Kidney (tissue), 13 donors: ENCODE measurements at regions not wholly inside any gene's neighbourhood (a gene's known extent, or its start where the extent isn't known, plus 50 kb on each side); places are given as distances from the start of the nearest gene placed in this dataset.

Experiments used
- DNase-seq, 5 donors: peaks; one replicate each; pipeline ENCODE4 v3.0.0-alpha.2; 2013 to 2020
- FAIRE-seq: peaks from 2 replicates; lab custom pipeline; 2012; peaks lifted over from hg19 to GRCh38; lab: Jason Lieb, UNC
- H3K27ac ChIP-seq, 2 donors: one replicate each; pipeline ENCODE4 v1.7.0; 2013; ENCODE audit warnings: low read depth in 2 of 2, low read length in 2 of 2, inconsistent platforms in 1 of 2
- H3K27me3 ChIP-seq: one replicate; pipeline ENCODE4 v1.7.1; 2013; ENCODE audit warnings: low read length, inconsistent platforms; ENCODE audit not compliant: control insufficient read depth, insufficient read depth
- H3K36me3 ChIP-seq, 3 donors: one replicate each; pipeline versions ENCODE4 v1.7.0 to v1.7.1; 2013; ENCODE audit warnings: low read length in 3 of 3, control low read depth in 1 of 3, inconsistent platforms in 1 of 3; ENCODE audit not compliant: insufficient read depth in 3 of 3, control insufficient read depth in 2 of 3
- H3K4me1 ChIP-seq, 3 donors: one replicate each; pipeline versions ENCODE4 v1.7.0 to v1.7.1; 2013; ENCODE audit warnings: low read length in 3 of 3, inconsistent platforms in 1 of 3, low read depth in 1 of 3; ENCODE audit not compliant: control insufficient read depth in 2 of 3, insufficient read depth in 2 of 3
- H3K4me3 ChIP-seq, 3 donors: one replicate each; pipeline versions ENCODE4 v1.7.0 to v1.8.1; 2013; ENCODE audit warnings: low read length in 3 of 3, control low read depth in 1 of 3, inconsistent platforms in 1 of 3
- H3K9ac ChIP-seq, 3 donors: one replicate each; pipeline versions ENCODE4 v1.7.0 to v1.7.1; 2013; ENCODE audit warnings: low read length in 3 of 3, control low read depth in 1 of 3, inconsistent platforms in 1 of 3
- H3K9me3 ChIP-seq, 3 donors: one replicate each; pipeline versions ENCODE4 v1.7.0 to v1.7.1; 2013; ENCODE audit warnings: low read length in 3 of 3, control low read depth in 1 of 3, inconsistent platforms in 1 of 3; ENCODE audit not compliant: control insufficient read depth in 2 of 3, insufficient read depth in 1 of 3
- intact Hi-C: fragments of 100-400 bp; cut with DNase I; formaldehyde crosslinking; loops from one replicate; pipeline ENCODE4 v1.11.1; 2022
- TF ChIP-seq, protein P1 (sequence below): IDR thresholded peaks from 3 replicates; pipeline ENCODE4 v1.5.1; 2012; ENCODE audit warnings: mild to moderate bottlenecking, moderate library complexity, borderline replicate concordance; ENCODE audit not compliant: insufficient read depth; ENCODE audit errors: extremely low read depth
- donor health status: control.
- donor health status: control.
- donor health status: control.
- donor health status: control.
- donor health status: control.
- donor health status: DM: yes; HTN: yes; CAD: no.
- donor health status: Normal renal cell carcinoma (clear cell type).

GRCh38 chr2:216775043-216775453, 79.7 kb upstream of the IGFBP5 start:
- Histone ChIP-seq H3K9me3 (no peaks in the 10 kb centered on the region), H3K27ac (no peak overlapping the region), H3K4me3 (no peak overlapping the region), H3K4me1 (peaks cover 0 to 4% (median 0%) of the 10 kb centered on the region in 3 donors), H3K27me3 (no peaks in the 10 kb centered on the region), H3K36me3 (no peaks in the 10 kb centered on the region), H3K9ac (no peak overlapping the region)
- TF ChIP-seq, protein P1, sequence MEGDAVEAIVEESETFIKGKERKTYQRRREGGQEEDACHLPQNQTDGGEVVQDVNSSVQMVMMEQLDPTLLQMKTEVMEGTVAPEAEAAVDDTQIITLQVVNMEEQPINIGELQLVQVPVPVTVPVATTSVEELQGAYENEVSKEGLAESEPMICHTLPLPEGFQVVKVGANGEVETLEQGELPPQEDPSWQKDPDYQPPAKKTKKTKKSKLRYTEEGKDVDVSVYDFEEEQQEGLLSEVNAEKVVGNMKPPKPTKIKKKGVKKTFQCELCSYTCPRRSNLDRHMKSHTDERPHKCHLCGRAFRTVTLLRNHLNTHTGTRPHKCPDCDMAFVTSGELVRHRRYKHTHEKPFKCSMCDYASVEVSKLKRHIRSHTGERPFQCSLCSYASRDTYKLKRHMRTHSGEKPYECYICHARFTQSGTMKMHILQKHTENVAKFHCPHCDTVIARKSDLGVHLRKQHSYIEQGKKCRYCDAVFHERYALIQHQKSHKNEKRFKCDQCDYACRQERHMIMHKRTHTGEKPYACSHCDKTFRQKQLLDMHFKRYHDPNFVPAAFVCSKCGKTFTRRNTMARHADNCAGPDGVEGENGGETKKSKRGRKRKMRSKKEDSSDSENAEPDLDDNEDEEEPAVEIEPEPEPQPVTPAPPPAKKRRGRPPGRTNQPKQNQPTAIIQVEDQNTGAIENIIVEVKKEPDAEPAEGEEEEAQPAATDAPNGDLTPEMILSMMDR: no peak
- intact Hi-C loops: no loop called here
- peak; percentile 60 to 84 (median 81) for DNase-seq
- FAIRE-seq: no peak

GRCh38 chr2:216774620-216775019, 79.3 kb upstream of the IGFBP5 start:
- no peak overlapping the region for H3K9ac ChIP-seq
- TF ChIP-seq, protein P1: no peak
- H3K4me3 ChIP-seq: no peak overlapping the region
- intact Hi-C loops: no loop called here
- no peaks in the 10 kb centered on the region for H3K27me3 ChIP-seq
- no peaks in the 10 kb centered on the region for H3K36me3 ChIP-seq
- H3K9me3 ChIP-seq: no peaks in the 10 kb centered on the region
- H3K4me1 ChIP-seq: peaks cover 0 to 4% (median 0%) of the 10 kb centered on the region in 3 donors
- FAIRE-seq (no peak), DNase-seq (no peak)
- H3K27ac ChIP-seq: no peak overlapping the region

DNA sequence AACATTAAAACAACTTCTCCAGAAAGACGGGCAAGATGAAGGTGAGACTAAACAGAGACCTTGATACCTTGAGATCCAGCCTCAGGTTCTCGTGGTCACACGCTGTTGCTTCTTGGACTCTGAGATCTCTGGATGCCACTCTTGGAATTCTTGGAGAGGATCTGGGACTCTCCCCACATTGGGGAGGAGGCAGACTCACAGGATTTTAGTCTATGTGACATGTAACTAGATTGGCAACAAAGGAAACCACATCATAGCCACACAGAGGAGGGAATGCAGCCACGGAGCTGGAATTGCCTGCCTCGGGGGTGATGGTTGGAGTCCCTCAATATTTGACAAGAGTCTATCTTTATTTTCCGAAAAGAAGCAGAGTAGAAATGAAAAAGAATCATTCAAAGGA, 78.8 kb upstream of the IGFBP5 start:
- no peaks in the 10 kb centered on the region for H3K27me3 ChIP-seq
- H3K9me3 ChIP-seq: no peaks in the 10 kb centered on the region
- FAIRE-seq: no peak
- intact Hi-C loops: no loop called here
- no peak for DNase-seq
- TF ChIP-seq, protein P1: no peak
- no peaks in the 10 kb centered on the region for H3K36me3 ChIP-seq
- no peak overlapping the region for H3K4me3 ChIP-seq
- no peak overlapping the region for H3K27ac ChIP-seq
- peaks cover 0 to 4% (median 0%) of the 10 kb centered on the region in 3 donors for H3K4me1 ChIP-seq
- no peak overlapping the region for H3K9ac ChIP-seq

- H3K36me3 ChIP-seq: no peaks in the 10 kb centered on the region
- TF ChIP-seq, protein P1: no peak
- no peak overlapping the region for H3K9ac ChIP-seq
- H3K27ac ChIP-seq: no peak overlapping the region
- H3K9me3 ChIP-seq: no peaks in the 10 kb centered on the region
- no peak overlapping the region for H3K4me3 ChIP-seq
- H3K27me3 ChIP-seq: no peaks in the 10 kb centered on the region
- intact Hi-C loops: no loop called here
- FAIRE-seq (no peak), DNase-seq (peak in 1 of 5 donors; percentile 75)
- peaks cover 0 to 4% (median 0%) of the 10 kb centered on the region in 3 donors for H3K4me1 ChIP-seq
Measured at GRCh38 chr2:216773072-216773471, 77.7 kb upstream of the IGFBP5 start.
